GM21526 (cell line): ENCODE measurements at regions not wholly inside any gene's neighbourhood (a gene's known extent, or its start where the extent isn't known, plus 50 kb on each side); places are given as distances from the start of the nearest gene placed in this dataset.

Source experiments
- ATAC-seq: cut with Tn5 transposase; IDR thresholded peaks from one replicate; pipeline ENCODE4 v1.9.1; 2021; ENCODE audit warnings: moderate library complexity; ENCODE audit not compliant: unreplicated experiment, low FRiP score

GRCh38 chr3:43932921-43933320 is 242.2 kb downstream of the ABHD5 start:
- no peak for ATAC-seq

- ATAC-seq, result no peak
Measured at GRCh38 chr3:43948013-43948412, 257.3 kb downstream of the ABHD5 start.

- no peak for ATAC-seq
Measured at GRCh38 chr3:43949594-43949993, 258.9 kb downstream of the ABHD5 start.

GRCh38 chr3:43950775-43951174 is 260.0 kb downstream of the ABHD5 start:
- no peak for ATAC-seq

- no peak for ATAC-seq
Measured at GRCh38 chr3:43951813-43952212, 261.1 kb downstream of the ABHD5 start.

- ATAC-seq, result no peak
Measured at GRCh38 chr3:43953380-43953779, 262.6 kb downstream of the ABHD5 start.

- ATAC-seq, result no peak
Measured at GRCh38 chr3:43953814-43954692, 263.3 kb downstream of the ABHD5 start.

- ATAC-seq, result no peak
Measured at GRCh38 chr3:43956945-43957344, 266.2 kb downstream of the ABHD5 start.

- ATAC-seq, result no peak
Measured at GRCh38 chr3:43957553-43957952, 266.8 kb downstream of the ABHD5 start.

GRCh38 chr3:43958005-43958770 is 267.4 kb downstream of the ABHD5 start:
- no peak for ATAC-seq

- no peak for ATAC-seq
Measured at GRCh38 chr3:43958973-43959372, 268.2 kb downstream of the ABHD5 start.

- ATAC-seq, result no peak
Measured at GRCh38 chr3:43959498-43960447, 269.0 kb downstream of the ABHD5 start.

GRCh38 chr3:43960448-43960840 is 269.7 kb downstream of the ABHD5 start:
- no peak for ATAC-seq

GRCh38 chr3:43962043-43962442 is 271.3 kb downstream of the ABHD5 start:
- no peak for ATAC-seq

- ATAC-seq, result no peak
Measured at GRCh38 chr3:43963208-43963607, 272.5 kb downstream of the ABHD5 start.

GRCh38 chr3:43964640-43965039 is 273.9 kb downstream of the ABHD5 start:
- ATAC-seq, result no peak

- ATAC-seq, result no peak
Measured at GRCh38 chr3:43965656-43966055, 274.9 kb downstream of the ABHD5 start.

GRCh38 chr3:43966126-43966525 is 275.4 kb downstream of the ABHD5 start:
- no peak for ATAC-seq

- ATAC-seq, result no peak
Measured at GRCh38 chr3:43966530-43966929, 275.2 kb upstream of the TOPAZ1 start.

- ATAC-seq, result no peak
Measured at GRCh38 chr3:43968465-43968864, 273.2 kb upstream of the TOPAZ1 start.

- ATAC-seq, result no peak
Measured at GRCh38 chr3:43969944-43970343, 271.7 kb upstream of the TOPAZ1 start.
